Thyroid gland (tissue), 4 donors: ENCODE measurements at regions not wholly inside any gene's neighbourhood (a gene's known extent, or its start where the extent isn't known, plus 50 kb on each side); places are given as distances from the start of the nearest gene placed in this dataset.
"Not testable (repeated sequence)": the region's sequence is repeated elsewhere in the genome, so short reads cannot be mapped to it uniquely, and the experiment has no call there.

Experiments used
- DNase-seq, 2 donors: peaks; one replicate each; pipeline ENCODE4 v3.0.0-alpha.2; 2019
- H3K27ac ChIP-seq, 3 donors: fragments of 200-600 bp; sonication (generic); 1 replicate in 2 of 3; 2 replicates in 1 of 3; pipeline ENCODE4 v1.5.1; 2016 to 2019; ENCODE audit warnings: mild to moderate bottlenecking in 1 of 3, moderate library complexity in 1 of 3
- H3K27me3 ChIP-seq: fragments of 200-600 bp; sonication (generic); one replicate; pipeline ENCODE4 v1.5.1; 2019
- H3K36me3 ChIP-seq, 2 donors: fragments of 200-600 bp; sonication (generic); one replicate each; pipeline ENCODE4 v1.5.1; 2016 to 2019
- H3K4me1 ChIP-seq, 2 donors: fragments of 200-600 bp; sonication (generic); one replicate each; pipeline ENCODE4 v1.5.1; 2017 to 2019
- H3K4me3 ChIP-seq, 3 donors: fragments of 200-600 bp; sonication (generic); replicated peaks in 1 of 3; 1 replicate in 2 of 3; 2 replicates in 1 of 3; pipeline ENCODE4 v1.5.1; 2016; ENCODE audit warnings: mild to moderate bottlenecking in 1 of 3
- H3K9me3 ChIP-seq: fragments of 200-600 bp; sonication (generic); one replicate; pipeline ENCODE4 v1.5.1; 2017
- POLR2A ChIP-seq, 2 donors: fragments of 450-650 bp; IDR thresholded peaks; one replicate each; pipeline ENCODE4 v1.6.1; 2017; ENCODE audit warnings: antibody characterized with exemption in 2 of 2, mild to moderate bottlenecking in 2 of 2, moderate library complexity in 1 of 2
- WGBS, 2 donors: methylation state at CpG; one replicate each; pipeline ENCODE4 v1.1.5; 2017; 5-methylcytosine and 5-hydroxymethylcytosine counted together
- intact Hi-C: fragments of 100-400 bp; cut with DNase I; formaldehyde crosslinking; loops from one replicate; pipeline ENCODE4 v1.15.1; 2023
- TF ChIP-seq, protein P1 (sequence below), 6 experiments: fragments of 200-600 bp in 3 of 6; fragments of 450-650 bp in 3 of 6; sonication (generic) in 3 of 6; IDR thresholded peaks; one replicate each; pipeline ENCODE4 v1.5.1; 2016 to 2019; ENCODE audit warnings: antibody characterized with exemption in 6 of 6, mild to moderate bottlenecking in 2 of 6, inconsistent platforms in 1 of 6, moderate library complexity in 1 of 6

- no peak overlapping the region for H3K27ac ChIP-seq
- no peaks in the 10 kb centered on the region for H3K36me3 ChIP-seq
- 79 to 87% methylated on average over 7 of the region's 7 CpGs for WGBS, 2 donors
- no peaks in the 10 kb centered on the region for H3K27me3 ChIP-seq
- no peaks in the 10 kb centered on the region for H3K9me3 ChIP-seq
- no peaks in the 10 kb centered on the region for H3K4me1 ChIP-seq
- intact Hi-C loops = no loop called here
- TF ChIP-seq, protein P1, sequence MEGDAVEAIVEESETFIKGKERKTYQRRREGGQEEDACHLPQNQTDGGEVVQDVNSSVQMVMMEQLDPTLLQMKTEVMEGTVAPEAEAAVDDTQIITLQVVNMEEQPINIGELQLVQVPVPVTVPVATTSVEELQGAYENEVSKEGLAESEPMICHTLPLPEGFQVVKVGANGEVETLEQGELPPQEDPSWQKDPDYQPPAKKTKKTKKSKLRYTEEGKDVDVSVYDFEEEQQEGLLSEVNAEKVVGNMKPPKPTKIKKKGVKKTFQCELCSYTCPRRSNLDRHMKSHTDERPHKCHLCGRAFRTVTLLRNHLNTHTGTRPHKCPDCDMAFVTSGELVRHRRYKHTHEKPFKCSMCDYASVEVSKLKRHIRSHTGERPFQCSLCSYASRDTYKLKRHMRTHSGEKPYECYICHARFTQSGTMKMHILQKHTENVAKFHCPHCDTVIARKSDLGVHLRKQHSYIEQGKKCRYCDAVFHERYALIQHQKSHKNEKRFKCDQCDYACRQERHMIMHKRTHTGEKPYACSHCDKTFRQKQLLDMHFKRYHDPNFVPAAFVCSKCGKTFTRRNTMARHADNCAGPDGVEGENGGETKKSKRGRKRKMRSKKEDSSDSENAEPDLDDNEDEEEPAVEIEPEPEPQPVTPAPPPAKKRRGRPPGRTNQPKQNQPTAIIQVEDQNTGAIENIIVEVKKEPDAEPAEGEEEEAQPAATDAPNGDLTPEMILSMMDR (IDR thresholded peaks at IDR 0.05) = no peak
- no peak for TF ChIP-seq POLR2A (IDR thresholded peaks at IDR 0.05)
- H3K4me3 ChIP-seq = no peak overlapping the region
- DNase-seq = no peak
Observed at GRCh38 chrY:26638063-26638462, 1016.1 kb downstream of the CDY1 start.

GRCh38 chrY:26645856-26646255 lies 1023.9 kb downstream of the CDY1 start:
- 78 to 84% methylated on average over 10 of the region's 10 CpGs for WGBS, 2 donors
- H3K4me1 ChIP-seq, H3K36me3 ChIP-seq, H3K9me3 ChIP-seq, DNase-seq, H3K27me3 ChIP-seq, H3K4me3 ChIP-seq, H3K27ac ChIP-seq, intact Hi-C loops: not testable (repeated sequence)

DNA sequence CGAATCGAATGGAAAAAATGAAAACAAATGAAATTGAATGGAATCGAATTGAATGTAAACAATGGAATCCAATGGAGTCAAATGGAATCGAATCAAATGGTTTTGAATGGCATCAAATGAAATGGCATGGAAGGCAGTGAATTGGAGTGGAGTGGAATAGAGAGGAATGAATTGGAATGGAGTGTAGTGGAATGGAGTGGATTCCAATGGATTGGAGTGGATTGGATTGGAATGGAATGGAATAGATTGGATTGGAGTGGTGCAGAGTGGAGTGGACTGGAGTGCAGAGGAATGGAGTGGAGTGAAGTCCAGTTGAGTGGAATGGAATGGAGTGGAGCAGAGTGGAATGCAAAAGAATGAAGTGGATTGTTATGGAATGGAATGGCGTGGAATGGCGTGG lies 1026.3 kb downstream of the CDY1 start:
- not testable (repeated sequence) for H3K4me1 ChIP-seq

DNA sequence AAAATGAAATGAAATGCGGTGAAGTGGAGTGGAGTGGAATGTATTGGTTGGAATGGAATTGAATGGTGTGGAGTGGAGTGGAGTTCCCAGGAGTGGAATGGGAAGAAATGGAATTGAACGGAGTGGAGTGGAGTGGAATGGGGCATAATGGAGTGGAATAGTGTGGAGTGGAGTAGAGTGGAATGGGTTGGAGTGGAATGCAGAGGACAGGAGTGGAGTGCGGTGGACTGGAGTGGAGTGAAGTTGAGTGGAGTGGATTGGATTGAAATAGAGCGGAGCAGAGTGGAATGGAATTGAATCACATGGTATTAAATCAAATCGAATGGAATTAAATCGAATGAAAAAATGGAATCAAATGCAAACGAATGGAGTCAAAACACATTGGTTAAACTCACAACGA lies 1042.3 kb downstream of the CDY1 start:
- 65 to 69% methylated on average over 8 of the region's 8 CpGs for WGBS, 2 donors
- DNase-seq, H3K9me3 ChIP-seq: not testable (repeated sequence)

More for the DNA sequence above, 1026.3 kb downstream of the CDY1 start:
- H3K4me3 ChIP-seq, intact Hi-C loops, H3K27ac ChIP-seq, H3K27me3 ChIP-seq, H3K9me3 ChIP-seq, H3K36me3 ChIP-seq, DNase-seq: not testable (repeated sequence)
- WGBS, 2 donors = 73 to 77% methylated on average over 6 of the region's 6 CpGs

GRCh38 chrY:26666691-26667090 lies 1044.8 kb downstream of the CDY1 start:
- H3K4me1 ChIP-seq, H3K27ac ChIP-seq, H3K36me3 ChIP-seq, H3K27me3 ChIP-seq, intact Hi-C loops, H3K9me3 ChIP-seq, H3K4me3 ChIP-seq: not testable (repeated sequence)
- WGBS, 2 donors = 72 to 75% methylated on average over 8 of the region's 8 CpGs
- DNase-seq = peak in 1 of 2 donors; percentile 1

More for the DNA sequence above, 1042.3 kb downstream of the CDY1 start:
- H3K27me3 ChIP-seq, H3K4me1 ChIP-seq, H3K27ac ChIP-seq, H3K36me3 ChIP-seq, H3K4me3 ChIP-seq, intact Hi-C loops: not testable (repeated sequence)

DNA sequence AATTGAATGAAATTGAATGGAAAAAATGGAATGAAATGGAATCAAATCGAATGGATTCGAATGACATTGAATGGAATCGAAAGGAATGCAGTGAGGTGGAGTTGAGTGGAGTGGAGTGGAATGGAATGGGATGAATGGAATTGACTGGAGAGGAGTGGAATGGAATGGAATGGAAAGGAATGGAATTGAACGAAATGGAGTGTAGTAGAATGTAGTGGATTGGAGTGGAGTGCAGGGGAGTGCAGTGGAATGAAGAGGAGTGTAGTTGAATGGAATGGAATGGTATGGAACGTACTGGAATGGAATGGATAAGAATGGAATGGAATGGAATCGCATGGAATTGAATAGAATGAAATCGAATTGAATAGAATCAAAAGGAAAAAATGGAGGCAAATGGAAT lies 1047.3 kb downstream of the CDY1 start:
- H3K9me3 ChIP-seq, H3K36me3 ChIP-seq, H3K27me3 ChIP-seq, DNase-seq, H3K4me1 ChIP-seq, H3K27ac ChIP-seq, H3K4me3 ChIP-seq, intact Hi-C loops: not testable (repeated sequence)
- 55 to 59% methylated on average over 7 of the region's 7 CpGs for WGBS, 2 donors

DNA sequence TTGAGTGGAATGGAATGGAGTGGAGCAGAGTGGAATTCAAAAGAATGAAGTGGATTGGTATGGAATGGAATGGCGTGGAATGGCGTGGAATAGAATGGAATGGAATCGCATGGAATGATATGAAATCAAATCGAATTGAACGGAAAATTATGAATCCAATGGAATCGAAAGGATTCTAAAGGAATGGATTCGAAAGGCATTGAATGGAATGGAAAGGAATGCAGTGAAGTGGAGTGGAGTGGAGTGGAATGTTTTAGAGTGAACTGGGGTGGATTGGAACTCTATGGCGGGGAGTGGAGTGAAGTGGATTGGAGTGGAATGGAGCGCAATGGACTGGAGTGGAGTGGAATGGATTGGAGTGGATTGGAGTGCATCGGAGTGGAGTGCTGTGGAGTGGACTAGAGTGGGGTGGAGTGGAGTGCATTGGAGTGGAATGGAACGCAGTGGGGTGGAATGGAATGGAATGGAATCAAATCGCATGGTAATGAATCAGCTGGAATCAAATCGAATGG lies 1048.5 kb downstream of the CDY1 start:
- DNase-seq = peak; percentile 4 to 5
- H3K36me3 ChIP-seq, H3K4me1 ChIP-seq, H3K4me3 ChIP-seq, intact Hi-C loops, H3K27ac ChIP-seq, H3K27me3 ChIP-seq, H3K9me3 ChIP-seq: not testable (repeated sequence)
- WGBS, 2 donors = 66 to 71% methylated on average over 13 of the region's 13 CpGs

- H3K36me3 ChIP-seq, intact Hi-C loops, H3K27ac ChIP-seq, H3K9me3 ChIP-seq, H3K4me1 ChIP-seq, H3K4me3 ChIP-seq, H3K27me3 ChIP-seq: not testable (repeated sequence)
- WGBS, 2 donors = 72 to 77% methylated on average over 20 of the region's 20 CpGs
- DNase-seq = peak; percentile 4 to 10
Observed at GRCh38 chrY:26670881-26671879, 1049.3 kb downstream of the CDY1 start.
